H1 (cell line): ENCODE measurements at regions not wholly inside any gene's neighbourhood (a gene's known extent, or its start where the extent isn't known, plus 50 kb on each side); places are given as distances from the start of the nearest gene placed in this dataset.

Experiments used
- CTCF ChIA-PET: fragments of 300-600 bp; sonication (Branson Sonifier 250); formaldehyde crosslinking; loops from one replicate; lab custom pipeline; 2021; ENCODE audit not compliant: partially characterized antibody; lab: Charles Lee
- POLR2A ChIA-PET: fragments of 300-600 bp; sonication (Branson Sonifier 250); formaldehyde crosslinking; loops from one replicate; lab custom pipeline; 2021; ENCODE audit warnings: inconsistent platforms; ENCODE audit not compliant: partially characterized antibody; lab: Charles Lee
- DNase-seq, 2 experiments: peaks; one replicate each; pipeline versions ENCODE4 v3.0.0 to v3.0.0-alpha.2; 2010 to 2022; ENCODE audit warnings: low spot score in 2 of 2, low read depth in 1 of 2, mixed read lengths in 1 of 2
- FAIRE-seq: peaks from 2 replicates; lab custom pipeline; 2011; peaks lifted over from hg19 to GRCh38; lab: Jason Lieb, UNC
- H2AFZ ChIP-seq: 2 replicates; pipeline ENCODE4 v1.8.1; 2012; ENCODE audit warnings: low read length, inconsistent platforms
- H2AK5ac ChIP-seq: 2 replicates; pipeline ENCODE4 v1.6.1; 2013; ENCODE audit warnings: low read depth, low read length
- H2BK120ac ChIP-seq: replicated peaks from 2 replicates; pipeline ENCODE3; 2013; ENCODE audit warnings: low read depth, low read length, inconsistent platforms
- H2BK12ac ChIP-seq: 2 replicates; pipeline ENCODE4 v1.6.1; 2013; ENCODE audit warnings: low read depth, low read length
- H2BK15ac ChIP-seq: 2 replicates; pipeline ENCODE4 v1.6.1; 2013; ENCODE audit warnings: low read length
- H2BK20ac ChIP-seq: 2 replicates; pipeline ENCODE4 v1.6.1; 2013; ENCODE audit warnings: low read length
- H2BK5ac ChIP-seq: 2 replicates; pipeline ENCODE4 v1.6.1; 2013; ENCODE audit warnings: low read depth, low read length
- H3K14ac ChIP-seq: 2 replicates; pipeline ENCODE4 v1.6.1; 2013; ENCODE audit warnings: inconsistent platforms; ENCODE audit not compliant: insufficient read length
- H3K18ac ChIP-seq: 2 replicates; pipeline ENCODE4 v1.6.1; 2013; ENCODE audit warnings: low read length; ENCODE audit errors: extremely low read depth
- H3K23ac ChIP-seq: 2 replicates; pipeline ENCODE4 v1.6.1; 2013; ENCODE audit warnings: inconsistent platforms; ENCODE audit not compliant: insufficient read length
- H3K23me2 ChIP-seq: 2 replicates; pipeline ENCODE4 v1.6.1; 2013; ENCODE audit warnings: low read depth, low read length
- H3K27ac ChIP-seq: 2 replicates; pipeline ENCODE4 v1.6.1; 2011; ENCODE audit warnings: low read depth, low read length, inconsistent platforms
- H3K27me3 ChIP-seq, 4 experiments: replicated peaks in 1 of 4; 1 replicate in 1 of 4; 2 replicates in 3 of 4; pipeline versions ENCODE4 v1.6.1 to v1.8.1; 2011 to 2013; ENCODE audit warnings: low read length in 3 of 4, mild to moderate bottlenecking in 3 of 4, inconsistent platforms in 2 of 4, mixed read lengths in 2 of 4, moderate library complexity in 1 of 4; ENCODE audit not compliant: control insufficient read depth in 3 of 4, insufficient read depth in 3 of 4; ENCODE audit errors: extremely low read depth in 1 of 4
- H3K36me3 ChIP-seq, 4 experiments: 2 replicates each; pipeline versions ENCODE4 v1.6.1 to v1.8.1; 2011 to 2013; ENCODE audit warnings: mild to moderate bottlenecking in 4 of 4, low read length in 3 of 4, moderate library complexity in 2 of 4, control low read depth in 1 of 4, inconsistent platforms in 1 of 4; ENCODE audit not compliant: insufficient read depth in 4 of 4, control insufficient read depth in 2 of 4
- H3K4ac ChIP-seq: replicated peaks from 2 replicates; pipeline ENCODE3; 2013; ENCODE audit warnings: low read length, low read depth, mixed read lengths, inconsistent platforms; ENCODE audit not compliant: insufficient read length
- H3K4me1 ChIP-seq, 4 experiments: replicated peaks in 1 of 4; 1 replicate in 1 of 4; 2 replicates in 3 of 4; pipeline versions ENCODE4 v1.6.1 to v1.8.1; 2011 to 2013; ENCODE audit warnings: low read length in 3 of 4, inconsistent platforms in 2 of 4, mixed read lengths in 1 of 4; ENCODE audit not compliant: insufficient read depth in 4 of 4, control insufficient read depth in 3 of 4
- H3K4me2 ChIP-seq, 2 experiments: 2 replicates each; pipeline versions ENCODE4 v1.6.1 to v1.8.1; 2011 to 2013; ENCODE audit warnings: low read depth in 2 of 2, low read length in 2 of 2, control low read depth in 1 of 2, inconsistent platforms in 1 of 2, mild to moderate bottlenecking in 1 of 2; ENCODE audit not compliant: insufficient read depth in 1 of 2
- H3K4me3 ChIP-seq, 4 experiments: fragments of 200-600, 300-600 bp in 1 of 4; sonication (generic), shearing (Covaris generic), sonication (Bioruptor Twin) in 1 of 4; 2 replicates each; pipeline versions ENCODE4 v1.5.1 to v1.8.1; 2011 to 2016; ENCODE audit warnings: low read length in 4 of 4, low read depth in 3 of 4, control low read depth in 2 of 4, inconsistent platforms in 2 of 4, mild to moderate bottlenecking in 2 of 4, mixed read lengths in 1 of 4, moderate library complexity in 1 of 4; ENCODE audit not compliant: insufficient read depth in 2 of 4; ENCODE audit errors: extremely low read depth in 1 of 4
- H3K56ac ChIP-seq: replicated peaks from 2 replicates; pipeline ENCODE3; 2013; ENCODE audit warnings: low read depth, mild to moderate bottlenecking, mixed read lengths, low read length, inconsistent platforms; ENCODE audit not compliant: insufficient read length
- H3K79me1 ChIP-seq: 2 replicates; pipeline ENCODE4 v1.6.1; 2013; ENCODE audit warnings: low read depth, low read length, control low read depth
- H3K79me2 ChIP-seq, 2 experiments: 2 replicates each; pipeline versions ENCODE4 v1.6.1 to v1.8.1; 2012 to 2013; ENCODE audit warnings: low read length in 2 of 2, mild to moderate bottlenecking in 2 of 2, inconsistent platforms in 1 of 2; ENCODE audit not compliant: insufficient read depth in 2 of 2, control insufficient read depth in 1 of 2
- H3K9ac ChIP-seq, 4 experiments: replicated peaks in 1 of 4; 1 replicate in 1 of 4; 2 replicates in 3 of 4; pipeline versions ENCODE4 v1.6.1 to v1.8.1; 2011 to 2013; ENCODE audit warnings: low read depth in 3 of 4, low read length in 3 of 4, control low read depth in 2 of 4, mild to moderate bottlenecking in 2 of 4, moderate library complexity in 2 of 4, inconsistent platforms in 1 of 4; ENCODE audit errors: extremely low read depth in 1 of 4
- H3K9me3 ChIP-seq, 2 experiments: 2 replicates each; pipeline versions ENCODE4 v1.6.1 to v1.8.1; 2012 to 2013; ENCODE audit warnings: mild to moderate bottlenecking in 2 of 2, moderate library complexity in 2 of 2, control low read depth in 1 of 2, inconsistent platforms in 1 of 2, low read depth in 1 of 2, low read length in 1 of 2, mixed read lengths in 1 of 2; ENCODE audit not compliant: insufficient read depth in 2 of 2
- H4K20me1 ChIP-seq, 2 experiments: replicated peaks in 1 of 2; 2 replicates each; pipeline versions ENCODE3 to v1.8.1; 2011 to 2013; ENCODE audit warnings: inconsistent platforms in 2 of 2, low read length in 2 of 2, mild to moderate bottlenecking in 1 of 2; ENCODE audit not compliant: insufficient read depth in 2 of 2, control insufficient read depth in 1 of 2
- H4K5ac ChIP-seq: 2 replicates; pipeline ENCODE4 v1.6.1; 2013; ENCODE audit warnings: low read length, low read depth, mixed read lengths, inconsistent platforms; ENCODE audit not compliant: insufficient read length
- H4K8ac ChIP-seq: 2 replicates; pipeline ENCODE4 v1.8.0; 2013; ENCODE audit warnings: mild to moderate bottlenecking, moderate library complexity, low read length, inconsistent platforms; ENCODE audit not compliant: insufficient read depth; ENCODE audit errors: extremely low read depth
- H4K91ac ChIP-seq: replicated peaks from 2 replicates; pipeline ENCODE3; 2013; ENCODE audit warnings: low read length, mixed read lengths, inconsistent platforms; ENCODE audit not compliant: insufficient read length
- CBX8 ChIP-seq: fragments of 300-800, 300-1000 bp; sonication (generic); IDR thresholded peaks from 2 replicates; pipeline ENCODE4 v1.7.1; 2016; ENCODE audit warnings: low read depth, low read length, borderline replicate concordance
- CREB1 ChIP-seq: IDR thresholded peaks from 2 replicates; pipeline ENCODE4 v1.6.1; 2012; ENCODE audit warnings: inconsistent platforms
- CTBP2 ChIP-seq: IDR thresholded peaks from 2 replicates; pipeline ENCODE4 v1.7.0; 2011; ENCODE audit warnings: borderline replicate concordance, mild to moderate bottlenecking, moderate library complexity, mixed read lengths, low read length; ENCODE audit not compliant: insufficient read depth, insufficient read length
- EP300 ChIP-seq, 2 experiments: IDR thresholded peaks; 1 replicate in 1 of 2; 2 replicates in 1 of 2; pipeline ENCODE4 v1.6.1; 2011 to 2012; ENCODE audit warnings: low read depth in 2 of 2, low read length in 2 of 2, mild to moderate bottlenecking in 2 of 2, borderline replicate concordance in 1 of 2, inconsistent platforms in 1 of 2, moderate library complexity in 1 of 2
- KDM1A ChIP-seq: fragments of 200-600, 300-600 bp; sonication (generic); IDR thresholded peaks from 2 replicates; pipeline ENCODE4 v1.7.1; 2016; ENCODE audit warnings: mild to moderate bottlenecking, low read length, borderline replicate concordance
- RAD21 ChIP-seq, 2 experiments: IDR thresholded peaks in 1 of 2; conservative IDR thresholded peaks in 1 of 2; 2 replicates each; pipeline ENCODE4 v1.6.1; 2011; ENCODE audit warnings: low read depth in 2 of 2, low read length in 2 of 2, improper control_type of control experiment in 1 of 2, inconsistent platforms in 1 of 2, mild to moderate bottlenecking in 1 of 2, moderate library complexity in 1 of 2
- RFX5 ChIP-seq: IDR thresholded peaks from 2 replicates; pipeline ENCODE4 v1.6.1; 2011; ENCODE audit warnings: low read depth, low read length, improper control_type of control experiment, borderline replicate concordance
- SUZ12 ChIP-seq: fragments of 200-600 bp; sonication (generic); IDR thresholded peaks from 2 replicates; pipeline ENCODE4 v1.6.1; 2012; ENCODE audit warnings: mild to moderate bottlenecking, inconsistent platforms, low read length, moderate library complexity, mixed read lengths
- TBP ChIP-seq: IDR thresholded peaks from 2 replicates; pipeline ENCODE4 v1.6.1; 2011; ENCODE audit warnings: low read depth, low read length, improper control_type of control experiment
- WGBS, 2 experiments: shearing (Covaris generic) in 1 of 2; methylation state at CpG; one replicate each; pipeline versions ENCODE4 v1.1.6 to v1.1.7; 2013 to 2015; ENCODE audit warnings: low lambda C conversion rate in 2 of 2, mixed read lengths in 2 of 2, inconsistent platforms in 1 of 2, low coverage in 1 of 2, missing lambda C conversion rate in 1 of 2; ENCODE audit not compliant: insufficient replicate concordance in 2 of 2, insufficient coverage in 1 of 2, insufficient read length in 1 of 2; ENCODE audit errors: extremely low coverage in 1 of 2, missing lambda C conversion rate in 1 of 2; 5-methylcytosine and 5-hydroxymethylcytosine counted together

DNA sequence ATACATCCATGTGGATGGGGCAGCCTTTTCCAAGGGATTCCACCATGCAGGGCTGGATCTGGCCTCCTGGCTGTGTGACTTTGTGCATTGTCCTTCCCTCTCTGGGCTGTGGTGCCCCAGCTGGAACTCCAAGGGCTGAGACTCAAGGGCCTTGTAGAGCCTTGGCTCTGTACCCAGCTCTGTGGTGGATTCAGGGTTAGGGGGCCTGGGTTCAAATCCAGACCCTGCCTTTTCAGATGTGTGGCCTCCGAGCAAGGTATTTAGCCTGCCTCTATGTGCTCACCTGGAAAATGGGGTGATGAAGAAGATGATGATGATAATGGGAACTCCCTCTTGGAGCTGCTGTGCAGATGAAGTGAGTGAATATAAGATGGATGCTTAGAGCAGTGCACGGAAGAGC lies 161.9 kb downstream of the WNT7A start:
- no peak overlapping the region for H4K5ac ChIP-seq
- H3K79me1 ChIP-seq: no peaks in the 10 kb centered on the region
- no peak overlapping the region for H3K14ac ChIP-seq
- no peak for FAIRE-seq
- no peaks in the 10 kb centered on the region for H3K27me3 ChIP-seq
- POLR2A ChIA-PET: no interaction called here
- 94% methylated on average over 2 of the region's 2 CpGs; no CpG with 5 or more reads in 1 of the 2 experiments for WGBS, 2 experiments
- CTCF ChIA-PET: interaction anchor here (1.1 to 2.0 kb wide), 3 partner anchors 29 to 163 kb away, joined by 3 to 8 read pairs (median 3); partner anchors contain the start of gene WNT7A
- no peak overlapping the region for H3K9ac ChIP-seq
- H3K27ac ChIP-seq: no peak overlapping the region
- H3K56ac ChIP-seq: no peak overlapping the region
- no peak overlapping the region for H2BK12ac ChIP-seq
- H3K4me2 ChIP-seq: no peak overlapping the region
- 0 out of 7 replicates have a peak, but pooled peaks cover 0 to 1% (median 0%) of the 10 kb centered on the region in 4 experiments for H3K4me1 ChIP-seq
- H3K4me3 ChIP-seq: no peak overlapping the region
- H3K36me3 ChIP-seq: no peaks in the 10 kb centered on the region
- no peaks in the 10 kb centered on the region for H4K20me1 ChIP-seq
- H2BK120ac ChIP-seq: no peak overlapping the region
- peaks cover 0 to 5% of the 10 kb centered on the region in 2 experiments; a peak in 1 of 4 replicates for H3K9me3 ChIP-seq
- no peak overlapping the region for H3K23ac ChIP-seq
- H2AK5ac ChIP-seq: no peak overlapping the region
- no peak overlapping the region for H4K8ac ChIP-seq
- H2BK5ac ChIP-seq: no peak overlapping the region
- H2AFZ ChIP-seq: no peak overlapping the region
- peak in 1 of 2 experiments; percentile 27 for DNase-seq
- H3K18ac ChIP-seq: no peak overlapping the region
- no peak overlapping the region for H3K4ac ChIP-seq
- no peak overlapping the region for H2BK15ac ChIP-seq
- H2BK20ac ChIP-seq: no peak overlapping the region
- TF ChIP-seq CTBP2 (no peak), RFX5 (no peak), EP300 (IDR thresholded peaks at IDR 0.05; ENCODE audit: borderline replicate concordance in 1 of 2, low read depth in 2 of 2, low read length in 2 of 2) (no peak), TBP (no peak), KDM1A (peak; percentile 75; the same call in 1 of the 2 replicates), CREB1 (no peak), CBX8 (no peak), RAD21 (IDR thresholded peaks at IDR 0.05 in 1 of 2, conservative IDR thresholded peaks at IDR 0.05 in 1 of 2; ENCODE audit: low read depth in 2 of 2, low read length in 2 of 2) (no peak), SUZ12 (no peak)
- H3K79me2 ChIP-seq: no peaks in the 10 kb centered on the region
- H4K91ac ChIP-seq: no peak overlapping the region
- H3K23me2 ChIP-seq: no peaks in the 10 kb centered on the region
